Esophagus muscularis mucosa (tissue), 4 donors: ENCODE measurements at regions not wholly inside any gene's neighbourhood (a gene's known extent, or its start where the extent isn't known, plus 50 kb on each side); places are given as distances from the start of the nearest gene placed in this dataset.

Experiments used
- EP300 ChIP-seq: sonication (generic); formaldehyde crosslinking; IDR thresholded peaks from one replicate; pipeline ENCODE4 v1.6.1; 2017; ENCODE audit warnings: antibody characterized with exemption
- POLR2A ChIP-seq: fragments of 450-650 bp; IDR thresholded peaks from one replicate; pipeline ENCODE4 v1.6.1; 2017; ENCODE audit warnings: antibody characterized with exemption, moderate library complexity, mild to moderate bottlenecking, low read depth
- POLR2AphosphoS5 ChIP-seq, 2 donors: sonication (generic); formaldehyde crosslinking; IDR thresholded peaks; one replicate each; pipeline ENCODE4 v1.6.1; 2017; ENCODE audit warnings: antibody characterized with exemption in 2 of 2
- TF ChIP-seq, protein P1 (sequence below), 3 experiments: fragments of 200-600 bp in 2 of 3; fragments of 450-650 bp in 1 of 3; sonication (generic) in 2 of 3; IDR thresholded peaks; one replicate each; pipeline ENCODE4 v1.5.1; 2017 to 2019; ENCODE audit warnings: antibody characterized with exemption in 3 of 3, mild to moderate bottlenecking in 2 of 3, moderate library complexity in 1 of 3

DNA sequence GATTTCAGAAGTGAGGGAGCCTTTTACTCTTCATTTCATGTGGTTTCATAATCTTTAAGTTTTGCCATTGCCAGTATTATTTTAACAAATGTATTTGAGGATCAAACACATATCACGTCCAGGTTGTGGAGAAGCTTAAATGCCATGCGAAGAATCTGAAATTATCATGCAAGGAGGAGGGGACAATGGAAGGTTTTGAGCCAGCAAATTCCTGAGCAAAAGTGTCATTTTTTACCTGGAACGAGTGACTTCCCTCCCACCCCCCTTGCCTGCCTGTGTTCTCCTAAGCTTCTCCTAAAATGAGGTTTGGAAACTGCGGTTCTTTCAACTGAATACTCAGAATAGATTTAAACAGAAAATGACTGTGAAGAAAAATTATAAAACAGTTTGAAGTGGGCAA, 77.6 kb downstream of the C16orf95 start:
- TF ChIP-seq, protein P1, sequence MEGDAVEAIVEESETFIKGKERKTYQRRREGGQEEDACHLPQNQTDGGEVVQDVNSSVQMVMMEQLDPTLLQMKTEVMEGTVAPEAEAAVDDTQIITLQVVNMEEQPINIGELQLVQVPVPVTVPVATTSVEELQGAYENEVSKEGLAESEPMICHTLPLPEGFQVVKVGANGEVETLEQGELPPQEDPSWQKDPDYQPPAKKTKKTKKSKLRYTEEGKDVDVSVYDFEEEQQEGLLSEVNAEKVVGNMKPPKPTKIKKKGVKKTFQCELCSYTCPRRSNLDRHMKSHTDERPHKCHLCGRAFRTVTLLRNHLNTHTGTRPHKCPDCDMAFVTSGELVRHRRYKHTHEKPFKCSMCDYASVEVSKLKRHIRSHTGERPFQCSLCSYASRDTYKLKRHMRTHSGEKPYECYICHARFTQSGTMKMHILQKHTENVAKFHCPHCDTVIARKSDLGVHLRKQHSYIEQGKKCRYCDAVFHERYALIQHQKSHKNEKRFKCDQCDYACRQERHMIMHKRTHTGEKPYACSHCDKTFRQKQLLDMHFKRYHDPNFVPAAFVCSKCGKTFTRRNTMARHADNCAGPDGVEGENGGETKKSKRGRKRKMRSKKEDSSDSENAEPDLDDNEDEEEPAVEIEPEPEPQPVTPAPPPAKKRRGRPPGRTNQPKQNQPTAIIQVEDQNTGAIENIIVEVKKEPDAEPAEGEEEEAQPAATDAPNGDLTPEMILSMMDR (IDR thresholded peaks at IDR 0.05), result no peak
- TF ChIP-seq POLR2AphosphoS5 (IDR thresholded peaks at IDR 0.05), result no peak
- TF ChIP-seq EP300, result no peak
- no peak for TF ChIP-seq POLR2A
